ENCODE measurements at regions not wholly inside any gene's neighbourhood (a gene's known extent, or its start where the extent isn't known, plus 50 kb on each side); places are given as distances from the start of the nearest gene placed in this dataset.

DNA sequence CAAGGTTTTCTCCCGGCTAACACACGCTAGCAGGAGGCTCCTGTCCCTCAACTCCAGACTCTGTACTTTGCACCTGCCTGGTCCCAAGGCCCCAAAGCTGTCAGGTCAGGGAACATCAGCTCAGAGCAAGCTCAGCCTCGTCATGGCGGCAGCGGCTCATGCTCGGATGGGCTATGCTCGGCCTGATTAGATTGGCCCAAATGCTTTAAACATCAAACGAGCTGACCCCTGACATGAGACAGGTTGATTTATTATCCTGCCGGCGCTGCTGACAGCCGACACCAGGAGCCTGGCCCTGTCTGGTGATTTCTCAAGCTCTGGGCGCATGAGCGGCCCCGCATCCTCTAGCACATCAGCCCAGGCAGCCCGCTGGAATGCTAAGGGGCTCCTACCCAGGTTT lies 436.4 kb downstream of the EIPR1 start:
- Histone ChIP-seq H4K20me1 (ENCODE audit: insufficient read depth) (no peaks in the 10 kb centered on the region), H3K27ac (ENCODE audit: low read depth, low read length) (no peak overlapping the region), H3K9me3 (ENCODE audit: control insufficient read depth in 1 of 2, insufficient read depth in 1 of 2, low read depth in 1 of 2, low read length in 2 of 2) (no peaks in the 10 kb centered on the region), H3K4me3 (replicated peaks in 1 of 2; ENCODE audit: low read depth in 1 of 2, low read length in 2 of 2) (no peak overlapping the region), H3K4me2 (ENCODE audit: low read length) (no peak overlapping the region), H3K27me3 (ENCODE audit: insufficient read depth, low read length) (0 out of 2 replicates have a peak, but pooled peaks cover 3% of the 10 kb centered on the region), H3K36me3 (ENCODE audit: control insufficient read depth in 1 of 2, insufficient read depth in 2 of 2, low read length in 2 of 2) (no peaks in the 10 kb centered on the region), H3K4me1 (ENCODE audit: control insufficient read depth in 1 of 2, insufficient read depth in 2 of 2, low read length in 2 of 2) (no peaks in the 10 kb centered on the region), H3K9me2 (ENCODE audit: insufficient read depth) (no peaks in the 10 kb centered on the region), H3K9ac (ENCODE audit: low read length) (no peak overlapping the region), H2AFZ (ENCODE audit: low read depth, low read length, poor library complexity, severe bottlenecking) (no peak overlapping the region), H3K79me2 (ENCODE audit: insufficient read depth, low read length) (no peaks in the 10 kb centered on the region)
- intact Hi-C loops (cut with micrococcal nuclease): no loop called here
- CTCF ChIA-PET: no interaction called here
- POLR2A ChIA-PET: no interaction called here
- TF ChIP-seq ELF1 (IDR thresholded peaks at IDR 0.05; ENCODE audit: borderline replicate concordance, low read depth): no peak
- TF ChIP-seq SP1 (IDR thresholded peaks at IDR 0.05; ENCODE audit: low read depth): no peak
- no peak for TF ChIP-seq ZBTB33 (IDR thresholded peaks at IDR 0.05; ENCODE audit: extremely low read depth, insufficient replicate concordance, low read length)
- no peak for TF ChIP-seq CBX3 (IDR thresholded peaks at IDR 0.05; ENCODE audit: low read depth)
- TF ChIP-seq, protein P1, sequence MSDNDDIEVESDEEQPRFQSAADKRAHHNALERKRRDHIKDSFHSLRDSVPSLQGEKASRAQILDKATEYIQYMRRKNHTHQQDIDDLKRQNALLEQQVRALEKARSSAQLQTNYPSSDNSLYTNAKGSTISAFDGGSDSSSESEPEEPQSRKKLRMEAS (IDR thresholded peaks at IDR 0.05): no peak
- TF ChIP-seq FOSL1 (IDR thresholded peaks at IDR 0.05; ENCODE audit: low read depth): no peak
- no peak for TF ChIP-seq EZH2phosphoT487 (IDR thresholded peaks at IDR 0.05; ENCODE audit: borderline replicate concordance)
- TF ChIP-seq ZNF274 (IDR thresholded peaks at IDR 0.05; ENCODE audit: low read depth, low read length): no peak
- DNase-seq (ENCODE audit: low read depth, low spot score) (no peak), ATAC-seq (no peak)
- no TSS peak for BruUV-seq (replicated peaks)
- RAD21 ChIA-PET (ENCODE audit: low non-redundant PET in 1 of 2, low total read pairs in 2 of 2, uncharacterized antibody in 2 of 2, unreplicated experiment in 2 of 2): no interaction called here

DNA sequence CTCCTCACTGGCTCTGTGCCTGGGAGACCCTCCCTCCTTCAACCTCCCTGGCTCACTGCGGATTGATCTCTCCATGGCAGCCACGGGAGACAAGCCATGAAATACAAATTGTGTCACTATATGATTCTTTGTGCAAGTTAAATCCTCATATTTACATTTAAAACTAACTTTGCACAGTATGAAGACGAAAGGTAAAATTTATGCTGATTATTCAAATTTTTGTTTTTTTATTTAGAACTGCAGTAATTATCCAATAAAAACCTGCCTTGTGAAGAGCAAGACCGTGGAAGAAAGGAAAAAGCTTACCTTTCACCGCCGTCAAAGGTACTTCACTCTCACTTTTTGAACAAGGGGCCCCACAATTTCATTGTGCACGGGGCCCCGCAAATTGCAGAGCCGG lies 436.9 kb downstream of the EIPR1 start:
- Histone ChIP-seq H3K36me3 (ENCODE audit: control insufficient read depth in 1 of 2, insufficient read depth in 2 of 2, low read length in 2 of 2) (no peaks in the 10 kb centered on the region), H3K4me1 (ENCODE audit: control insufficient read depth in 1 of 2, insufficient read depth in 2 of 2, low read length in 2 of 2) (no peaks in the 10 kb centered on the region), H3K9me2 (ENCODE audit: insufficient read depth) (no peaks in the 10 kb centered on the region), H4K20me1 (ENCODE audit: insufficient read depth) (no peaks in the 10 kb centered on the region), H3K27me3 (ENCODE audit: insufficient read depth, low read length) (0 out of 2 replicates have a peak, but pooled peaks cover 2% of the 10 kb centered on the region), H3K9me3 (ENCODE audit: control insufficient read depth in 1 of 2, insufficient read depth in 1 of 2, low read depth in 1 of 2, low read length in 2 of 2) (no peaks in the 10 kb centered on the region), H3K9ac (ENCODE audit: low read length) (no peak overlapping the region), H3K79me2 (ENCODE audit: insufficient read depth, low read length) (no peaks in the 10 kb centered on the region), H3K4me3 (replicated peaks in 1 of 2; ENCODE audit: low read depth in 1 of 2, low read length in 2 of 2) (no peak overlapping the region), H3K4me2 (ENCODE audit: low read length) (no peak overlapping the region), H2AFZ (ENCODE audit: low read depth, low read length, poor library complexity, severe bottlenecking) (no peak overlapping the region), H3K27ac (ENCODE audit: low read depth, low read length) (no peak overlapping the region)
- intact Hi-C loops (cut with micrococcal nuclease): no loop called here
- no peak for DNase-seq (ENCODE audit: low read depth, low spot score)
- no TSS peak for BruUV-seq (replicated peaks)
- ChIA-PET POLR2A (no interaction called here), RAD21 (ENCODE audit: low non-redundant PET in 1 of 2, low total read pairs in 2 of 2, uncharacterized antibody in 2 of 2, unreplicated experiment in 2 of 2) (no interaction called here), CTCF (no interaction called here)
- no peak for ATAC-seq
- TF ChIP-seq POLR2A (IDR thresholded peaks at IDR 0.05; ENCODE audit: borderline replicate concordance, extremely low read depth, insufficient read depth, insufficient read length): no peak
- TF ChIP-seq ZNF274 (IDR thresholded peaks at IDR 0.05; ENCODE audit: low read depth, low read length): no peak
- no peak for TF ChIP-seq POLR2AphosphoS5 (IDR thresholded peaks at IDR 0.05; ENCODE audit: low read depth, low read length)
- TF ChIP-seq, protein P2, sequence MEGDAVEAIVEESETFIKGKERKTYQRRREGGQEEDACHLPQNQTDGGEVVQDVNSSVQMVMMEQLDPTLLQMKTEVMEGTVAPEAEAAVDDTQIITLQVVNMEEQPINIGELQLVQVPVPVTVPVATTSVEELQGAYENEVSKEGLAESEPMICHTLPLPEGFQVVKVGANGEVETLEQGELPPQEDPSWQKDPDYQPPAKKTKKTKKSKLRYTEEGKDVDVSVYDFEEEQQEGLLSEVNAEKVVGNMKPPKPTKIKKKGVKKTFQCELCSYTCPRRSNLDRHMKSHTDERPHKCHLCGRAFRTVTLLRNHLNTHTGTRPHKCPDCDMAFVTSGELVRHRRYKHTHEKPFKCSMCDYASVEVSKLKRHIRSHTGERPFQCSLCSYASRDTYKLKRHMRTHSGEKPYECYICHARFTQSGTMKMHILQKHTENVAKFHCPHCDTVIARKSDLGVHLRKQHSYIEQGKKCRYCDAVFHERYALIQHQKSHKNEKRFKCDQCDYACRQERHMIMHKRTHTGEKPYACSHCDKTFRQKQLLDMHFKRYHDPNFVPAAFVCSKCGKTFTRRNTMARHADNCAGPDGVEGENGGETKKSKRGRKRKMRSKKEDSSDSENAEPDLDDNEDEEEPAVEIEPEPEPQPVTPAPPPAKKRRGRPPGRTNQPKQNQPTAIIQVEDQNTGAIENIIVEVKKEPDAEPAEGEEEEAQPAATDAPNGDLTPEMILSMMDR (IDR thresholded peaks at IDR 0.05 in 2 of 3, conservative IDR thresholded peaks at IDR 0.05 in 1 of 3; ENCODE audit: borderline replicate concordance in 1 of 3, insufficient read depth in 1 of 3, low read depth in 2 of 3, low read length in 2 of 3): no peak
- TF ChIP-seq ELF1 (IDR thresholded peaks at IDR 0.05; ENCODE audit: borderline replicate concordance, low read depth): no peak
- TF ChIP-seq REST (IDR thresholded peaks at IDR 0.05; ENCODE audit: low read depth): no peak
- no peak for TF ChIP-seq EZH2 (IDR thresholded peaks at IDR 0.05)
- TF ChIP-seq RAD21 (IDR thresholded peaks at IDR 0.05; ENCODE audit: low read depth): no peak

Measured in HCT116 (cell line).